Myocyte (in vitro differentiated cells): ENCODE measurements at regions not wholly inside any gene's neighbourhood (a gene's known extent, or its start where the extent isn't known, plus 50 kb on each side); places are given as distances from the start of the nearest gene placed in this dataset.

ENCODE experiments used
- DNase-seq: peaks from one replicate; pipeline ENCODE4 v3.0.0-alpha.2; 2012; ENCODE audit warnings: low read depth

GRCh38 chr12:118748478-118749380 lies 232.6 kb upstream of the SRRM4 start:
- DNase-seq, result no peak

- DNase-seq, result no peak
These were observed 231.7 kb upstream of the SRRM4 start for GRCh38 chr12:118749646-118750045.

GRCh38 chr12:118750666-118751065 lies 230.7 kb upstream of the SRRM4 start:
- DNase-seq, result no peak

GRCh38 chr12:118751355-118751754 lies 230.0 kb upstream of the SRRM4 start:
- DNase-seq, result no peak

- no peak for DNase-seq
These were observed 220.7 kb upstream of the SRRM4 start for GRCh38 chr12:118760623-118761022.

- no peak for DNase-seq
These were observed 218.1 kb upstream of the SRRM4 start for GRCh38 chr12:118763234-118763633.

- no peak for DNase-seq
These were observed 207.2 kb upstream of the SRRM4 start for GRCh38 chr12:118773956-118774723.

- no peak for DNase-seq
These were observed 203.8 kb upstream of the SRRM4 start for GRCh38 chr12:118777504-118777903.

GRCh38 chr12:118778077-118778476 lies 203.3 kb upstream of the SRRM4 start:
- no peak for DNase-seq

- no peak for DNase-seq
These were observed 200.4 kb upstream of the SRRM4 start for GRCh38 chr12:118780939-118781338.

- DNase-seq, result no peak
These were observed 199.6 kb upstream of the SRRM4 start for GRCh38 chr12:118781692-118782091.

- no peak for DNase-seq
These were observed 197.6 kb upstream of the SRRM4 start for GRCh38 chr12:118783703-118784102.

- DNase-seq, result no peak
These were observed 190.8 kb upstream of the SRRM4 start for GRCh38 chr12:118790578-118790977.

GRCh38 chr12:118813778-118814357 lies 167.5 kb upstream of the SRRM4 start:
- DNase-seq, result no peak

GRCh38 chr12:118816296-118816695 lies 165.0 kb upstream of the SRRM4 start:
- no peak for DNase-seq

GRCh38 chr12:118821386-118821925 lies 159.9 kb upstream of the SRRM4 start:
- DNase-seq, result no peak

GRCh38 chr12:118822512-118822911 lies 158.8 kb upstream of the SRRM4 start:
- DNase-seq, result no peak

- DNase-seq, result no peak
These were observed 154.3 kb upstream of the SRRM4 start for GRCh38 chr12:118827047-118827446.

GRCh38 chr12:118827606-118828005 lies 153.7 kb upstream of the SRRM4 start:
- no peak for DNase-seq

- DNase-seq, result no peak
These were observed 151.0 kb upstream of the SRRM4 start for GRCh38 chr12:118830296-118830695.

- no peak for DNase-seq
These were observed 145.4 kb upstream of the SRRM4 start for GRCh38 chr12:118835926-118836325.

- no peak for DNase-seq
These were observed 140.9 kb upstream of the SRRM4 start for GRCh38 chr12:118840399-118840798.
